HepG2 (cell line): ENCODE measurements at regions not wholly inside any gene's neighbourhood (a gene's known extent, or its start where the extent isn't known, plus 50 kb on each side); places are given as distances from the start of the nearest gene placed in this dataset.

ENCODE experiments used
- ARHGAP35 ChIP-seq: sonication (generic); formaldehyde crosslinking; IDR thresholded peaks from 2 replicates; pipeline ENCODE4 v1.9.0; 2022; ENCODE audit warnings: mild to moderate bottlenecking, inconsistent platforms, moderate library complexity, missing genetic modification reagents, borderline replicate concordance
- CCDC6 ChIP-seq: sonication (generic); formaldehyde crosslinking; IDR thresholded peaks from 2 replicates; pipeline ENCODE4 v1.8.1; 2022; ENCODE audit warnings: mild to moderate bottlenecking, missing genetic modification reagents, moderate library complexity
- CEBPB ChIP-seq: IDR thresholded peaks from 2 replicates; pipeline ENCODE4 v1.6.1; 2011; ENCODE audit warnings: low read depth, low read length, improper control_type of control experiment, borderline replicate concordance
- DNMT3B ChIP-seq: conservative IDR thresholded peaks from 2 replicates; pipeline ENCODE4 v1.6.1; 2016; ENCODE audit warnings: missing biosample characterization, control low read depth
- EP300 ChIP-seq, 3 experiments: sonication (generic) in 1 of 3; formaldehyde crosslinking in 1 of 3; IDR thresholded peaks; 2 replicates each; pipeline versions ENCODE4 v1.5.1 to v1.6.1; 2011 to 2020; ENCODE audit warnings: low read depth in 2 of 3, low read length in 2 of 3, borderline replicate concordance in 1 of 3, improper control_type of control experiment in 1 of 3, mild to moderate bottlenecking in 1 of 3, missing genetic modification reagents in 1 of 3, moderate library complexity in 1 of 3
- HHEX ChIP-seq: IDR thresholded peaks from 2 replicates; pipeline ENCODE4 v1.6.1; 2016; ENCODE audit warnings: control low read depth
- SAP130 ChIP-seq: IDR thresholded peaks from 2 replicates; pipeline ENCODE4 v1.6.1; 2016; ENCODE audit warnings: low read depth
- SKI ChIP-seq: fragments of 450-650 bp; IDR thresholded peaks from one replicate; pipeline ENCODE4 v1.6.1; 2018; ENCODE audit warnings: mild to moderate bottlenecking; ENCODE audit not compliant: partially characterized antibody
- SP1 ChIP-seq, 2 experiments: fragments of 450-650 bp in 1 of 2; sonication (generic) in 1 of 2; formaldehyde crosslinking in 1 of 2; IDR thresholded peaks; 2 replicates each; pipeline versions ENCODE4 v1.4.0 to v1.6.1; 2016 to 2020; ENCODE audit warnings: missing genetic modification reagents in 1 of 2
- ZC3H13 ChIP-seq: sonication (generic); formaldehyde crosslinking; IDR thresholded peaks from 2 replicates; pipeline ENCODE4 v1.8.1; 2023; ENCODE audit warnings: mild to moderate bottlenecking, missing genetic modification reagents, moderate library complexity
- ZNF563 ChIP-seq: sonication (generic); formaldehyde crosslinking; IDR thresholded peaks from 2 replicates; pipeline ENCODE4 v1.8.0; 2022; ENCODE audit warnings: mild to moderate bottlenecking, moderate library complexity, missing genetic modification reagents
- TF ChIP-seq, protein P1 (sequence below): sonication (generic); formaldehyde crosslinking; IDR thresholded peaks from 2 replicates; pipeline ENCODE4 v1.8.0; 2022; ENCODE audit warnings: missing genetic modification reagents, mild to moderate bottlenecking, moderate library complexity, borderline replicate concordance
- TF ChIP-seq, protein P2 (sequence below): sonication (generic); formaldehyde crosslinking; IDR thresholded peaks from 2 replicates; pipeline ENCODE4 v1.5.0; 2020; ENCODE audit warnings: mild to moderate bottlenecking, missing genetic modification reagents
- TF ChIP-seq, protein P3 (sequence below): sonication (generic); formaldehyde crosslinking; conservative IDR thresholded peaks from 2 replicates; pipeline ENCODE4 v1.4.0; 2020; ENCODE audit warnings: mild to moderate bottlenecking, missing genetic modification reagents, moderate library complexity
- TF ChIP-seq, protein P4 (sequence below): sonication (generic); formaldehyde crosslinking; IDR thresholded peaks from 2 replicates; pipeline ENCODE4 v1.4.0; 2020; ENCODE audit warnings: missing genetic modification reagents
- TF ChIP-seq, protein P5 (sequence below): sonication (generic); formaldehyde crosslinking; IDR thresholded peaks from 2 replicates; pipeline ENCODE4 v1.4.0; 2020; ENCODE audit warnings: missing genetic modification reagents
- TF ChIP-seq, protein P6 (sequence below): IDR thresholded peaks from 2 replicates; pipeline ENCODE4 v1.6.1; 2016

DNA sequence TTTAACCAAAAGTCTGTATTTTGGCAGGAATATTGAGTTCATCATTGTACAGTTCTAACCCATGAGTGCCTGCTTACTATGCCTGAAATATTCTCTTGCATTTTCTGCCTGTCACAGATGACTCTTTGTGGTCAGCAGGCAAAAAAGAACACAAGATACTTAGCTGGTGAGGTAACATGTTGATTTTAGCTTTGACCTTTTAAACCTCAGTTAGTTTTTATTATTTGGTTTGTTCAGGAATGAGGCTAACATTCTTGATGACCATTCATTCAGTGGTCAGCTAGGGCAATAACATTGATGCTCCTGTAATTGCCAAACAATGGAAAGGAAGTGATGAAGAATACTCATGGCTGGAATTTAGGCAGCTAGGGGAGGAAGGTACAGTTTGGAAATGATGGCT, 491.2 kb downstream of the PIK3C3 start (continued):
- no peak for TF ChIP-seq DNMT3B (CRISPR knock-in tag)
- peak; percentile 62 to 78; a peak in 3 of 4 replicates for TF ChIP-seq EP300 (IDR thresholded peaks at IDR 0.05; ENCODE audit: low read depth in 2 of 2, low read length in 2 of 2)
- TF ChIP-seq EP300 (CRISPR knock-in tag; IDR thresholded peaks at IDR 0.05; ENCODE audit: borderline replicate concordance) = peak; percentile 38; the same call in 1 of the 2 replicates
- TF ChIP-seq, protein P1, sequence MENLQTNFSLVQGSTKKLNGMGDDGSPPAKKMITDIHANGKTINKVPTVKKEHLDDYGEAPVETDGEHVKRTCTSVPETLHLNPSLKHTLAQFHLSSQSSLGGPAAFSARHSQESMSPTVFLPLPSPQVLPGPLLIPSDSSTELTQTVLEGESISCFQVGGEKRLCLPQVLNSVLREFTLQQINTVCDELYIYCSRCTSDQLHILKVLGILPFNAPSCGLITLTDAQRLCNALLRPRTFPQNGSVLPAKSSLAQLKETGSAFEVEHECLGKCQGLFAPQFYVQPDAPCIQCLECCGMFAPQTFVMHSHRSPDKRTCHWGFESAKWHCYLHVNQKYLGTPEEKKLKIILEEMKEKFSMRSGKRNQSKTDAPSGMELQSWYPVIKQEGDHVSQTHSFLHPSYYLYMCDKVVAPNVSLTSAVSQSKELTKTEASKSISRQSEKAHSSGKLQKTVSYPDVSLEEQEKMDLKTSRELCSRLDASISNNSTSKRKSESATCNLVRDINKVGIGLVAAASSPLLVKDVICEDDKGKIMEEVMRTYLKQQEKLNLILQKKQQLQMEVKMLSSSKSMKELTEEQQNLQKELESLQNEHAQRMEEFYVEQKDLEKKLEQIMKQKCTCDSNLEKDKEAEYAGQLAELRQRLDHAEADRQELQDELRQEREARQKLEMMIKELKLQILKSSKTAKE = peak; percentile 28; the same call in 1 of the 2 replicates
- TF ChIP-seq, protein P2, sequence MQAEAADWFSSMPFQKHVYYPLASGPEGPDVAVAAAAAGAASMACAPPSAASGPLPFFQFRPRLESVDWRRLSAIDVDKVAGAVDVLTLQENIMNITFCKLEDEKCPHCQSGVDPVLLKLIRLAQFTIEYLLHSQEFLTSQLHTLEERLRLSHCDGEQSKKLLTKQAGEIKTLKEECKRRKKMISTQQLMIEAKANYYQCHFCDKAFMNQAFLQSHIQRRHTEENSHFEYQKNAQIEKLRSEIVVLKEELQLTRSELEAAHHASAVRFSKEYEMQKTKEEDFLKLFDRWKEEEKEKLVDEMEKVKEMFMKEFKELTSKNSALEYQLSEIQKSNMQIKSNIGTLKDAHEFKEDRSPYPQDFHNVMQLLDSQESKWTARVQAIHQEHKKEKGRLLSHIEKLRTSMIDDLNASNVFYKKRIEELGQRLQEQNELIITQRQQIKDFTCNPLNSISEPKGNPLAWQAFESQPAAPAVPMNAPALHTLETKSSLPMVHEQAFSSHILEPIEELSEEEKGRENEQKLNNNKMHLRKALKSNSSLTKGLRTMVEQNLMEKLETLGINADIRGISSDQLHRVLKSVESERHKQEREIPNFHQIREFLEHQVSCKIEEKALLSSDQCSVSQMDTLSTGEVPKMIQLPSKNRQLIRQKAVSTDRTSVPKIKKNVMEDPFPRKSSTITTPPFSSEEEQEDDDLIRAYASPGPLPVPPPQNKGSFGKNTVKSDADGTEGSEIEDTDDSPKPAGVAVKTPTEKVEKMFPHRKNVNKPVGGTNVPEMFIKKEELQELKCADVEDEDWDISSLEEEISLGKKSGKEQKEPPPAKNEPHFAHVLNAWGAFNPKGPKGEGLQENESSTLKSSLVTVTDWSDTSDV (CRISPR knock-in tag) = no peak
- TF ChIP-seq, protein P3, sequence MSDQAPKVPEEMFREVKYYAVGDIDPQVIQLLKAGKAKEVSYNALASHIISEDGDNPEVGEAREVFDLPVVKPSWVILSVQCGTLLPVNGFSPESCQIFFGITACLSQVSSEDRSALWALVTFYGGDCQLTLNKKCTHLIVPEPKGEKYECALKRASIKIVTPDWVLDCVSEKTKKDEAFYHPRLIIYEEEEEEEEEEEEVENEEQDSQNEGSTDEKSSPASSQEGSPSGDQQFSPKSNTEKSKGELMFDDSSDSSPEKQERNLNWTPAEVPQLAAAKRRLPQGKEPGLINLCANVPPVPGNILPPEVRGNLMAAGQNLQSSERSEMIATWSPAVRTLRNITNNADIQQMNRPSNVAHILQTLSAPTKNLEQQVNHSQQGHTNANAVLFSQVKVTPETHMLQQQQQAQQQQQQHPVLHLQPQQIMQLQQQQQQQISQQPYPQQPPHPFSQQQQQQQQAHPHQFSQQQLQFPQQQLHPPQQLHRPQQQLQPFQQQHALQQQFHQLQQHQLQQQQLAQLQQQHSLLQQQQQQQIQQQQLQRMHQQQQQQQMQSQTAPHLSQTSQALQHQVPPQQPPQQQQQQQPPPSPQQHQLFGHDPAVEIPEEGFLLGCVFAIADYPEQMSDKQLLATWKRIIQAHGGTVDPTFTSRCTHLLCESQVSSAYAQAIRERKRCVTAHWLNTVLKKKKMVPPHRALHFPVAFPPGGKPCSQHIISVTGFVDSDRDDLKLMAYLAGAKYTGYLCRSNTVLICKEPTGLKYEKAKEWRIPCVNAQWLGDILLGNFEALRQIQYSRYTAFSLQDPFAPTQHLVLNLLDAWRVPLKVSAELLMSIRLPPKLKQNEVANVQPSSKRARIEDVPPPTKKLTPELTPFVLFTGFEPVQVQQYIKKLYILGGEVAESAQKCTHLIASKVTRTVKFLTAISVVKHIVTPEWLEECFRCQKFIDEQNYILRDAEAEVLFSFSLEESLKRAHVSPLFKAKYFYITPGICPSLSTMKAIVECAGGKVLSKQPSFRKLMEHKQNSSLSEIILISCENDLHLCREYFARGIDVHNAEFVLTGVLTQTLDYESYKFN = peak; percentile 91
- no peak for TF ChIP-seq CCDC6
- TF ChIP-seq SP1 (IDR thresholded peaks at IDR 0.05) = no peak
- no peak for TF ChIP-seq SP1 (CRISPR knock-in tag; IDR thresholded peaks at IDR 0.05)
- no peak for TF ChIP-seq ARHGAP35 (CRISPR knock-in tag)
- TF ChIP-seq HHEX (CRISPR knock-in tag) = peak; percentile 64; the same call in 1 of the 2 replicates
- TF ChIP-seq, protein P4, sequence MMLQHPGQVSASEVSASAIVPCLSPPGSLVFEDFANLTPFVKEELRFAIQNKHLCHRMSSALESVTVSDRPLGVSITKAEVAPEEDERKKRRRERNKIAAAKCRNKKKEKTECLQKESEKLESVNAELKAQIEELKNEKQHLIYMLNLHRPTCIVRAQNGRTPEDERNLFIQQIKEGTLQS = 0 out of 2 replicates have a peak, but pooled peaks have one; percentile 41
- no peak for TF ChIP-seq ZNF563 (CRISPR knock-in tag)
- TF ChIP-seq CEBPB = no peak
- peak; percentile 75 for TF ChIP-seq SAP130
- TF ChIP-seq, protein P5, sequence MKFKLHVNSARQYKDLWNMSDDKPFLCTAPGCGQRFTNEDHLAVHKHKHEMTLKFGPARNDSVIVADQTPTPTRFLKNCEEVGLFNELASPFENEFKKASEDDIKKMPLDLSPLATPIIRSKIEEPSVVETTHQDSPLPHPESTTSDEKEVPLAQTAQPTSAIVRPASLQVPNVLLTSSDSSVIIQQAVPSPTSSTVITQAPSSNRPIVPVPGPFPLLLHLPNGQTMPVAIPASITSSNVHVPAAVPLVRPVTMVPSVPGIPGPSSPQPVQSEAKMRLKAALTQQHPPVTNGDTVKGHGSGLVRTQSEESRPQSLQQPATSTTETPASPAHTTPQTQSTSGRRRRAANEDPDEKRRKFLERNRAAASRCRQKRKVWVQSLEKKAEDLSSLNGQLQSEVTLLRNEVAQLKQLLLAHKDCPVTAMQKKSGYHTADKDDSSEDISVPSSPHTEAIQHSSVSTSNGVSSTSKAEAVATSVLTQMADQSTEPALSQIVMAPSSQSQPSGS (CRISPR knock-in tag) = peak; percentile 99
- peak; percentile 59 for TF ChIP-seq SKI
- no peak for TF ChIP-seq ZC3H13 (CRISPR knock-in tag)
- TF ChIP-seq, protein P6, sequence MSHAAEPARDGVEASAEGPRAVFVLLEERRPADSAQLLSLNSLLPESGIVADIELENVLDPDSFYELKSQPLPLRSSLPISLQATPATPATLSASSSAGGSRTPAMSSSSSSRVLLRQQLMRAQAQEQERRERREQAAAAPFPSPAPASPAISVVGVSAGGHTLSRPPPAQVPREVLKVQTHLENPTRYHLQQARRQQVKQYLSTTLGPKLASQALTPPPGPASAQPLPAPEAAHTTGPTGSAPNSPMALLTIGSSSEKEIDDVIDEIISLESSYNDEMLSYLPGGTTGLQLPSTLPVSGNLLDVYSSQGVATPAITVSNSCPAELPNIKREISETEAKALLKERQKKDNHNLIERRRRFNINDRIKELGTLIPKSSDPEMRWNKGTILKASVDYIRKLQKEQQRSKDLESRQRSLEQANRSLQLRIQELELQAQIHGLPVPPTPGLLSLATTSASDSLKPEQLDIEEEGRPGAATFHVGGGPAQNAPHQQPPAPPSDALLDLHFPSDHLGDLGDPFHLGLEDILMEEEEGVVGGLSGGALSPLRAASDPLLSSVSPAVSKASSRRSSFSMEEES (CRISPR knock-in tag) = peak; percentile 58; the same call in 1 of the 2 replicates
